Epithelial cell of proximal tubule (primary cell): ENCODE measurements at regions not wholly inside any gene's neighbourhood (a gene's known extent, or its start where the extent isn't known, plus 50 kb on each side); places are given as distances from the start of the nearest gene placed in this dataset.

Experiments used
- DNase-seq: peaks from one replicate; pipeline ENCODE4 v3.0.0-alpha.2; 2011; ENCODE audit warnings: low read depth
- H3K4me3 ChIP-seq: 2 replicates; pipeline ENCODE4 v1.5.1; 2011; ENCODE audit warnings: low read depth, mild to moderate bottlenecking, low read length
- CTCF ChIP-seq: conservative IDR thresholded peaks from 2 replicates; pipeline ENCODE4 v1.5.1; 2012; ENCODE audit warnings: low read depth, mild to moderate bottlenecking, low read length

GRCh38 chr1:72601035-72601674, 318.8 kb upstream of the NEGR1 start:
- TF ChIP-seq CTCF = no peak
- no peak overlapping the region for H3K4me3 ChIP-seq
- DNase-seq = no peak

GRCh38 chr1:72586023-72586685, 303.8 kb upstream of the NEGR1 start:
- DNase-seq = no peak
- no peak for TF ChIP-seq CTCF
- no peak overlapping the region for H3K4me3 ChIP-seq

GRCh38 chr1:72579629-72580028, 297.3 kb upstream of the NEGR1 start:
- no peak overlapping the region for H3K4me3 ChIP-seq
- TF ChIP-seq CTCF = no peak
- no peak for DNase-seq

GRCh38 chr1:72570815-72571214, 288.5 kb upstream of the NEGR1 start:
- no peak overlapping the region for H3K4me3 ChIP-seq
- TF ChIP-seq CTCF = no peak
- DNase-seq = no peak

- TF ChIP-seq CTCF = no peak
- no peak for DNase-seq
- H3K4me3 ChIP-seq = no peak overlapping the region
Measured at GRCh38 chr1:72568113-72568512, 285.8 kb upstream of the NEGR1 start.

- DNase-seq = no peak
- TF ChIP-seq CTCF = no peak
- H3K4me3 ChIP-seq = no peak overlapping the region
Measured at GRCh38 chr1:72567521-72567920, 285.2 kb upstream of the NEGR1 start.

- no peak for TF ChIP-seq CTCF
- no peak overlapping the region for H3K4me3 ChIP-seq
- no peak for DNase-seq
Measured at GRCh38 chr1:72564749-72565148, 282.4 kb upstream of the NEGR1 start.
